RWPE1 (cell line): ENCODE measurements at regions not wholly inside any gene's neighbourhood (a gene's known extent, or its start where the extent isn't known, plus 50 kb on each side); places are given as distances from the start of the nearest gene placed in this dataset.

ENCODE experiments used
- CTCF ChIA-PET: fragments of 350-600 bp; sonication (Branson Sonifier 250); formaldehyde crosslinking; extraction: SDS; loops from one replicate; lab custom pipeline; 2021; lab: Yijun Ruan, JAX
- POLR2A ChIA-PET: fragments of 400-600 bp; formaldehyde crosslinking; extraction: SDS; loops from one replicate; lab custom pipeline; 2020; ENCODE audit warnings: antibody characterized with exemption; ENCODE audit not compliant: low non-redundant PET; lab: Yijun Ruan, JAX
- DNase-seq: peaks from one replicate; pipeline ENCODE4 v3.0.0; 2012; ENCODE audit warnings: low spot score
- H3K27ac ChIP-seq: fragments of 450-650 bp; 2 replicates; pipeline ENCODE4 v1.5.1; 2017
- TF ChIP-seq, protein P1 (sequence below): fragments of 450-650 bp; conservative IDR thresholded peaks from 2 replicates; pipeline ENCODE4 v1.5.1; 2017; ENCODE audit warnings: low read depth, mild to moderate bottlenecking

DNA sequence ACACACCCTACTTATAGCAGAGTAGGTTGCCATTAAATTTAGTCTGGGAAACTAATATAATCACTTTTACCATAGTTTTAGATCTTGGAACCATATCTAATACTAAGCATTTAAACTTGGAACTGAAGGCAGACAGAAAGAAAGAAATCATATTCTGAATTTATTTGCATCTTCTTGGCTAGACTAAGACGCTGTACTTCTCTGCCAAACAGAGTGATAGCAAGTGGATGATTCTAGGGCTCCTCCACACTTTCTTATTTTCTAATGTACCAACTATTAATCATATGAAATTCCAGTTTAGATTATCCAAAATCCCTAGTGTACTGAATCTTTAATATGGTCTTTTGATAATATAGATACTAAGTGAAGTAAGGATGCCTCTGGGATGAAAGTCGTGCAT lies 277.0 kb downstream of the CENPW start:
- H3K27ac ChIP-seq = no peak overlapping the region
- TF ChIP-seq, protein P1, sequence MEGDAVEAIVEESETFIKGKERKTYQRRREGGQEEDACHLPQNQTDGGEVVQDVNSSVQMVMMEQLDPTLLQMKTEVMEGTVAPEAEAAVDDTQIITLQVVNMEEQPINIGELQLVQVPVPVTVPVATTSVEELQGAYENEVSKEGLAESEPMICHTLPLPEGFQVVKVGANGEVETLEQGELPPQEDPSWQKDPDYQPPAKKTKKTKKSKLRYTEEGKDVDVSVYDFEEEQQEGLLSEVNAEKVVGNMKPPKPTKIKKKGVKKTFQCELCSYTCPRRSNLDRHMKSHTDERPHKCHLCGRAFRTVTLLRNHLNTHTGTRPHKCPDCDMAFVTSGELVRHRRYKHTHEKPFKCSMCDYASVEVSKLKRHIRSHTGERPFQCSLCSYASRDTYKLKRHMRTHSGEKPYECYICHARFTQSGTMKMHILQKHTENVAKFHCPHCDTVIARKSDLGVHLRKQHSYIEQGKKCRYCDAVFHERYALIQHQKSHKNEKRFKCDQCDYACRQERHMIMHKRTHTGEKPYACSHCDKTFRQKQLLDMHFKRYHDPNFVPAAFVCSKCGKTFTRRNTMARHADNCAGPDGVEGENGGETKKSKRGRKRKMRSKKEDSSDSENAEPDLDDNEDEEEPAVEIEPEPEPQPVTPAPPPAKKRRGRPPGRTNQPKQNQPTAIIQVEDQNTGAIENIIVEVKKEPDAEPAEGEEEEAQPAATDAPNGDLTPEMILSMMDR = no peak
- POLR2A ChIA-PET = no interaction called here
- no peak for DNase-seq
- CTCF ChIA-PET = no interaction called here

DNA sequence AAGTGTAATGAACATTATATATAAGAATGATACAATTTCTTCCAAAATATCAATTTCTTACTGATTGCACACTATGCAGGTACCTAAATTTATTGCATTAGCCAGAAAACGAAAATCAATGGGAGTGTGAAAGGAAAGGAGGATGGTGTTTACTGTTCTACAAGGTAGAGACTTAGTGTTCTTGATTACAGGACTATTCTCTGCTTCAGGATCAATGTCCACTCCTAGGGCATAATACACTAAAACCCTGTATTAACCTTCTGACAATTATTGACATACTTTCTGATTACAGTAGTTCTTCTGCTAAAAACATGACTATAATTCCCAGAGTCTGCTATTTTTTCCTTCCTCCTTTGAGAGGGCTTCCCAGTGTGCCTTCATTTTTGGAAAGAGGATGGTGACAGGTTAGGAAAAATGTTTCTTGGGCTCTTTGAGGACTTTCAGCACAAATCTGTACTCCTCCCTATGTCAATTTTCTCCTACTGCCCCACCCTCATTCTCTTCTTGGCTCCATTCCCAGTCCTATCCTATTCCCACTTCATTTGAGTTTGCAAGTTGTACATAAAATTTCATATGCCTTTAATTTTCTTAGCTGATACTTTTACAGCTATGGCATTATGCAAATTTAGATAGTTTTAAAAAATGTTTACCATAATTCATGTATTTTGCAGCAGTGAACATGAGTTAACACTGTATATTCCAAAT lies 278.9 kb downstream of the CENPW start:
- ChIA-PET CTCF (no interaction called here), POLR2A (no interaction called here)
- no peak overlapping the region for H3K27ac ChIP-seq
- TF ChIP-seq, protein P1 = no peak
- no peak for DNase-seq

DNA sequence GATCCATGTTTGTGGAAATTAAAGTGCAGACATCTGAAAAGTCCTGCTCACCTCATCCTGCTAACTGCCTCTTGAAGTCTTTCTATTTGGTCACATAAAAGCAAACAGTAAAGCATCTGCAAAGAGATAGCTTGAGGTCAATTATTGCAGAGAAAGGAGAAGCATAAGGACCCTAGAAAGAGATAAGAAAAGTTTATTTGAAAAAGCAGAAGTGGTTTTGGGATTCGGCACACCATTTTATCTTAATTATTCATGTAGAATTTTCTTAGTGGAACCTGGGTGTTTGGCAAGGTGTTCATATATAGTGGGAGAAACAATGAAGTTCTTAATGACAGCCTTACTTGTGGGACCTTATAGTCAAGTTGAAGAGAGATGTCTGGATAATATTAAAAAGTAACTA lies 280.8 kb downstream of the CENPW start:
- POLR2A ChIA-PET = no interaction called here
- TF ChIP-seq, protein P1 = no peak
- no peak overlapping the region for H3K27ac ChIP-seq
- DNase-seq = no peak
- CTCF ChIA-PET = no interaction called here

DNA sequence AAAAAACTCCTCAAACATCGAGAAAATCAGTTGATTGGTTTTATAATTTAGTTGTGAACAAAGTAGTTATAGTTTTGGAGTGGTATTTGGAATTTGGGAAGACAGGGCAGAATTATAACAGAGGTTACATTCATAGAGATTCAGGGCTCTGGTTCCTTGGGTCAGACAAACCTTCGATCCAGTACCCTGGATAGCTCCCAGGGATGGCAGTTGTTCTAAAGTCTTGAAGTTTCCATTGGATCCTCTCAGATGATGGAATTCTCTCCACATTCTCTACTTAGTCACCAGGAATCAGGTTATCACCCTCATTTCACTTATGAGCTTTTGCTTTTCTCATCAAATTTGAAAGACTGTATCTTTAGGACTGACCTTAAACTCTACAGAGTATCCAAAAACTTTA lies 285.1 kb downstream of the CENPW start:
- ChIA-PET POLR2A (no interaction called here), CTCF (no interaction called here)
- no peak overlapping the region for H3K27ac ChIP-seq
- DNase-seq = peak; percentile 3
- TF ChIP-seq, protein P1 = no peak

DNA sequence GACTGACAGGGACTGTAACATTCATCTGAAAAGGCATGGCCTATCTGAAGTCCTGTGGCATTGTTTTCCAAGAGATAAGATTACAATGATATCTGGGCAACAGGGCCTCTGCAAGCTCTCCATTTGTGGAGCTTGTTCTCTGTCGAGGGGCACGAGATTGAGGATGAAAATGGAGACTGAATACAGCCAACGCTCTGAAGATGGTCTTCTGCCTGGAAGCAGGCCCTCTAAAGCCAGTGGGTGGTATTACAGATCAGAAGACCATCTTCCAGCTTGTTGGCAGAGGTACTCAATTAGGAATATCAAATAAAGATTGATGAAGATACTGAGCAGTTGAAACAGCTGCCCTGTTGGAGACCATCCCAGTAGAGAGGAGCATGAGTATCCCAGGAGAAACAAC lies 288.2 kb downstream of the CENPW start:
- CTCF ChIA-PET = interaction anchor here (0.6 to 0.7 kb wide), 2 partner anchors 13 to 229 kb away, joined by 3 to 6 read pairs; no protein-coding TSS in a partner anchor
- no peak overlapping the region for H3K27ac ChIP-seq
- DNase-seq = no peak
- POLR2A ChIA-PET = no interaction called here
- TF ChIP-seq, protein P1 = no peak

DNA sequence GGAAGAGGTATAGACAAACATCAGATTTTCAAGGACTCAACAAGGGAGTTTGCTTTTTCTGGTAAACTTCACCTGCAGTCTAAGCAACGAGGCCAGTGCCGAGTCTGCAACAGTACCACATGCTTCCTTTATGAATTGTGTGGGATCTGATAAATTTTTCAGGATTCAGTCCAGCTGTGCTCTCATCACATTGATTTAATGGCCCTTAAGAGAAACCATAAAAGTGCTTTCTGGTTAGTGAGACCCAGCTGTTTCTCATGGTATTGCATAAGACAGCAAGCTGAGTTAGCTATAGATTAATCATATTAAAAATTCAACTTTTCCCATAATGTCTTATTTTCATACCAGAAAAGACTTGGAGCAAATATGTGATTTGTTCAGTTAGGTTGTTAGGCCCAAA lies 291.4 kb downstream of the CENPW start:
- TF ChIP-seq, protein P1 = no peak
- ChIA-PET CTCF (no interaction called here), POLR2A (no interaction called here)
- H3K27ac ChIP-seq = no peak overlapping the region
- no peak for DNase-seq
